Astrocyte (in vitro differentiated cells and primary cell): ENCODE measurements at regions not wholly inside any gene's neighbourhood (a gene's known extent, or its start where the extent isn't known, plus 50 kb on each side); places are given as distances from the start of the nearest gene placed in this dataset.

ENCODE experiments used
- DNase-seq: peaks from one replicate; pipeline ENCODE4 v3.0.0-alpha.2; 2010; ENCODE audit warnings: low read depth
- FAIRE-seq: peaks from 2 replicates; lab custom pipeline; 2011; peaks lifted over from hg19 to GRCh38; lab: Jason Lieb, UNC
- H2AFZ ChIP-seq: 2 replicates; pipeline ENCODE4 v1.6.0; 2012; ENCODE audit warnings: low read depth, low read length, inconsistent platforms
- H3K27ac ChIP-seq: 2 replicates; pipeline ENCODE4 v1.5.1; 2011; ENCODE audit warnings: low read depth, low read length, inconsistent platforms
- H3K27me3 ChIP-seq: 2 replicates; pipeline ENCODE4 v1.6.0; 2011; ENCODE audit warnings: low read length, inconsistent platforms; ENCODE audit not compliant: insufficient read depth
- H3K36me3 ChIP-seq: 2 replicates; pipeline ENCODE4 v1.5.1; 2011; ENCODE audit warnings: low read length, inconsistent platforms; ENCODE audit not compliant: insufficient read depth
- H3K4me1 ChIP-seq: 2 replicates; pipeline ENCODE4 v1.5.1; 2011; ENCODE audit warnings: low read length, inconsistent platforms; ENCODE audit not compliant: insufficient read depth
- H3K4me2 ChIP-seq: 2 replicates; pipeline ENCODE4 v1.6.0; 2012; ENCODE audit warnings: low read length, inconsistent platforms
- H3K4me3 ChIP-seq: 2 replicates; pipeline ENCODE4 v1.5.1; 2011; ENCODE audit warnings: low read depth, mild to moderate bottlenecking, low read length, inconsistent platforms; ENCODE audit not compliant: insufficient read depth
- H3K79me2 ChIP-seq: 2 replicates; pipeline ENCODE4 v1.6.0; 2012; ENCODE audit warnings: mild to moderate bottlenecking, low read length, inconsistent platforms; ENCODE audit not compliant: insufficient read depth
- H3K9ac ChIP-seq: 2 replicates; pipeline ENCODE4 v1.6.0; 2012; ENCODE audit warnings: mild to moderate bottlenecking, low read length, inconsistent platforms
- H3K9me3 ChIP-seq: 2 replicates; pipeline ENCODE4 v1.5.1; 2012; ENCODE audit warnings: low read depth, mild to moderate bottlenecking, low read length, inconsistent platforms; ENCODE audit not compliant: insufficient read depth
- H4K20me1 ChIP-seq: 2 replicates; pipeline ENCODE4 v1.6.0; 2012; ENCODE audit warnings: low read length, inconsistent platforms; ENCODE audit not compliant: insufficient read depth
- H3K27ac Mint-ChIP-seq: one replicate; pipeline ENCODE4 v1.8.0; 2021; ENCODE audit warnings: mild to moderate bottlenecking, mixed read lengths; ENCODE audit not compliant: unreplicated experiment
- H3K27me3 Mint-ChIP-seq: one replicate; pipeline ENCODE4 v1.8.0; 2021; ENCODE audit warnings: low read depth, mixed read lengths; ENCODE audit not compliant: unreplicated experiment
- H3K36me3 Mint-ChIP-seq: one replicate; pipeline ENCODE4 v1.8.0; 2021; ENCODE audit warnings: low read depth, mixed read lengths; ENCODE audit not compliant: unreplicated experiment
- H3K4me1 Mint-ChIP-seq: one replicate; pipeline ENCODE4 v1.8.0; 2021; ENCODE audit warnings: low read depth, mixed read lengths; ENCODE audit not compliant: unreplicated experiment
- H3K4me3 Mint-ChIP-seq: one replicate; pipeline ENCODE4 v1.8.0; 2021; ENCODE audit warnings: mild to moderate bottlenecking, moderate library complexity, mixed read lengths; ENCODE audit not compliant: unreplicated experiment
- H3K9me3 Mint-ChIP-seq: one replicate; pipeline ENCODE4 v1.8.0; 2021; ENCODE audit warnings: mild to moderate bottlenecking, mixed read lengths; ENCODE audit not compliant: unreplicated experiment
- EZH2 ChIP-seq: IDR thresholded peaks from 2 replicates; pipeline ENCODE4 v1.6.1; 2012; ENCODE audit warnings: mild to moderate bottlenecking, low read length, inconsistent platforms; ENCODE audit not compliant: insufficient read depth
- TF ChIP-seq, protein P1 (sequence below): IDR thresholded peaks from 2 replicates; pipeline ENCODE4 v1.5.1; 2011; ENCODE audit warnings: low read depth, mild to moderate bottlenecking, inconsistent platforms, low read length, moderate library complexity; ENCODE audit not compliant: insufficient read depth

DNA sequence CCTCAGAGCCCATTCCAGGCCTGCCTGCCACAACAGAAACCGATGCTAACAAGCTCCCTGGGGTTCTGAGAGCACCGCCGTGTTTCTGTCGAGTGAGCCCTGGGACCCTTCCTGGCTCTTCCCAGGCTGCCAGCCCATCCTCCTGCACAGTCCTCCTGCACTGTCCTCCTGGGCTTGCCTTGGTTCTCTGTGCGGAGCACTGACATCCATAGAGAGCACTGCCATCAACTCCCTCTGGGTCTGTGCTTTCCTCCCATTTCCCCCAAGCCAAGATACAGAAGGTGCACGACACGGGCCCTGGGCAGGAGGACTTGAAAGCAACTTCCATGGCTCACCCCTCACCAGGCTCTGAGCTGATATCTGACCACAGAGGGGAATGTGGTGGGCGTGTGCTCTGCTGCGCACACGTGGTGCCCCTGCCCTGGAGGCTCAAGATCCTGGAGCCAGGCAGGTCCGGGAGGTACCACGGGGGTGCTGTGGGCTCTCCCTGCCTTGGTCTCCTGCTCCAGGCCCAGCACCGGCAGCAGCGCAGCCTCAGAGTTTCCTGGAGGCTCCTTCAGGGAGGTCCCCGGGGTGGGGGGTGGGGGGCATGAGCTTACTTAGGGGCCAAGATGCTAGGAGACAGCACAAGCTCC lies 304.2 kb downstream of the BRD1 start:
- FAIRE-seq = no peak
- no peaks in the 10 kb centered on the region for H3K36me3 ChIP-seq
- H3K27ac ChIP-seq = no peak overlapping the region
- H3K4me1 ChIP-seq = no peaks in the 10 kb centered on the region
- H3K4me3 ChIP-seq = no peak overlapping the region
- no peaks in the 10 kb centered on the region for H3K36me3 Mint-ChIP-seq
- H3K9me3 ChIP-seq = peaks cover 5% of the 10 kb centered on the region
- no peak overlapping the region for H2AFZ ChIP-seq
- H3K27ac Mint-ChIP-seq = no peak overlapping the region
- TF ChIP-seq EZH2 = no peak
- TF ChIP-seq, protein P1, sequence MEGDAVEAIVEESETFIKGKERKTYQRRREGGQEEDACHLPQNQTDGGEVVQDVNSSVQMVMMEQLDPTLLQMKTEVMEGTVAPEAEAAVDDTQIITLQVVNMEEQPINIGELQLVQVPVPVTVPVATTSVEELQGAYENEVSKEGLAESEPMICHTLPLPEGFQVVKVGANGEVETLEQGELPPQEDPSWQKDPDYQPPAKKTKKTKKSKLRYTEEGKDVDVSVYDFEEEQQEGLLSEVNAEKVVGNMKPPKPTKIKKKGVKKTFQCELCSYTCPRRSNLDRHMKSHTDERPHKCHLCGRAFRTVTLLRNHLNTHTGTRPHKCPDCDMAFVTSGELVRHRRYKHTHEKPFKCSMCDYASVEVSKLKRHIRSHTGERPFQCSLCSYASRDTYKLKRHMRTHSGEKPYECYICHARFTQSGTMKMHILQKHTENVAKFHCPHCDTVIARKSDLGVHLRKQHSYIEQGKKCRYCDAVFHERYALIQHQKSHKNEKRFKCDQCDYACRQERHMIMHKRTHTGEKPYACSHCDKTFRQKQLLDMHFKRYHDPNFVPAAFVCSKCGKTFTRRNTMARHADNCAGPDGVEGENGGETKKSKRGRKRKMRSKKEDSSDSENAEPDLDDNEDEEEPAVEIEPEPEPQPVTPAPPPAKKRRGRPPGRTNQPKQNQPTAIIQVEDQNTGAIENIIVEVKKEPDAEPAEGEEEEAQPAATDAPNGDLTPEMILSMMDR = no peak
- peaks cover 2% of the 10 kb centered on the region for H3K27me3 ChIP-seq
- H3K27me3 Mint-ChIP-seq = peaks cover 20% of the 10 kb centered on the region
- H3K4me2 ChIP-seq = no peak overlapping the region
- no peak for DNase-seq
- H3K9me3 Mint-ChIP-seq = peaks cover 5% of the 10 kb centered on the region
- no peaks in the 10 kb centered on the region for H4K20me1 ChIP-seq
- no peaks in the 10 kb centered on the region for H3K4me1 Mint-ChIP-seq
- H3K9ac ChIP-seq = no peak overlapping the region
- no peak overlapping the region for H3K4me3 Mint-ChIP-seq
- no peaks in the 10 kb centered on the region for H3K79me2 ChIP-seq

DNA sequence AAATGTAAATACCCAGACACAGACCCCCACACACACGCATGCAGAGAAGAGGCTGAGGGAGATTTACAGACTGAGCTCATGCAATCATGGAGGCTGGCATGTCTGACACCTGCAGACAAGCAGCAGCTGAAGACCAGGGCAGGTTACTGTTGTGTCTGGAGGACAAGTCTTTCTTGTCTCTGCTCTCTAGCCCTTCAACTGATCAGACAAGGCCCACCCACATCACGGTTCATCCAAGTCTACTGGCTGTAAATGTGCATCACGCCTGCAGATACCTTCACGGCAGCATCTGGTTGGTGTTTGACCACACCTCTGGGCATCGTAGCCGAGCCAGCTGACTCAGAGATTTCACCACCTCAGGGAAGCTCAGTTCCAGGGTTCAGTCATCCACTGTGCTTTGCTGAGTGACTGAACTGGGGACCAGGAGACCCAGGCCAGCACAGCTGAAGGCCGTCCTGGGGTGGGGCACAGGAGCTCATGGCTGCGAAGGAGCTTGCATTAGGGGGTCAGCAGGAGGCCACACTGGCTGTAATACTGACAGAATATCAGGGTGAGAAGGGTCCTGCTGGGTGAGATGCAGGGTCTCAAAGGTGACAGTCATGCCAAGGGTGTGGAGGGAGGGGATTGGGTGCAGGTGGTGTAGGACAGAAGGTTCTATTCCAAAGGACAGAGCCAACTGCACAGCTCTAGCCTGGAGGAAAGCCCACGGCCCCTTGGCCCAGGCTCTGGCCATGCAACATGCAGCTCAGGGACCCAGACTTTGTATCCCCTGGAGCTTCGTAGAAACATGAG lies 304.9 kb downstream of the BRD1 start:
- no peaks in the 10 kb centered on the region for H3K4me1 Mint-ChIP-seq

More for the DNA sequence above, 304.9 kb downstream of the BRD1 start:
- Histone ChIP-seq H3K4me1 (no peaks in the 10 kb centered on the region), H3K27me3 (peaks cover 2% of the 10 kb centered on the region), H3K9me3 (peaks cover 5% of the 10 kb centered on the region), H4K20me1 (no peaks in the 10 kb centered on the region), H3K9ac (no peak overlapping the region), H3K4me3 (no peak overlapping the region), H3K4me2 (no peak overlapping the region), H3K36me3 (no peaks in the 10 kb centered on the region), H2AFZ (no peak overlapping the region), H3K79me2 (no peaks in the 10 kb centered on the region), H3K27ac (no peak overlapping the region)
- no peaks in the 10 kb centered on the region for H3K36me3 Mint-ChIP-seq
- DNase-seq (no peak), FAIRE-seq (no peak)
- no peak for TF ChIP-seq EZH2
- TF ChIP-seq, protein P1 = no peak
- H3K27me3 Mint-ChIP-seq = peaks cover 20% of the 10 kb centered on the region
- H3K9me3 Mint-ChIP-seq = peaks cover 5% of the 10 kb centered on the region
- no peak overlapping the region for H3K27ac Mint-ChIP-seq
- no peak overlapping the region for H3K4me3 Mint-ChIP-seq
